A549 (cell line): ENCODE measurements at regions not wholly inside any gene's neighbourhood (a gene's known extent, or its start where the extent isn't known, plus 50 kb on each side); places are given as distances from the start of the nearest gene placed in this dataset.

ENCODE experiments used
- CBX8 ChIP-seq: fragments of 200-600 bp; sonication (generic); IDR thresholded peaks from 2 replicates; pipeline ENCODE4 v1.6.1; 2016
- CHD4 ChIP-seq: fragments of 200-600 bp; sonication (generic); IDR thresholded peaks from 2 replicates; pipeline ENCODE4 v1.6.1; 2016; ENCODE audit warnings: antibody characterized with exemption, mild to moderate bottlenecking, borderline replicate concordance
- JUNB ChIP-seq: fragments of >200 bp; sonication (Bioruptor Twin); formaldehyde crosslinking; IDR thresholded peaks from 2 replicates; pipeline ENCODE4 v1.6.1; 2016
- MYC ChIP-seq: IDR thresholded peaks from 2 replicates; pipeline ENCODE4 v1.6.1; 2012; ENCODE audit warnings: mild to moderate bottlenecking, inconsistent platforms, low read length, improper control_type of control experiment, borderline replicate concordance
- PHF8 ChIP-seq: fragments of 200-600 bp; sonication (generic); IDR thresholded peaks from 2 replicates; pipeline ENCODE4 v1.6.1; 2016; ENCODE audit warnings: low read depth, mild to moderate bottlenecking, antibody characterized with exemption, moderate library complexity, borderline replicate concordance
- POLR2A ChIP-seq: IDR thresholded peaks from 2 replicates; pipeline ENCODE4 v1.6.1; 2012; ENCODE audit warnings: mild to moderate bottlenecking, low read length
- RCOR1 ChIP-seq: fragments of 150-350 bp; IDR thresholded peaks from 2 replicates; pipeline ENCODE4 v1.6.1; 2014; ENCODE audit warnings: antibody characterized with exemption, low read length, low read depth
- SREBF2 ChIP-seq: fragments of 450-650 bp; IDR thresholded peaks from 2 replicates; pipeline ENCODE4 v1.6.1; 2014; ENCODE audit warnings: mild to moderate bottlenecking, moderate library complexity
- ZC3H11A ChIP-seq: fragments of 450-650 bp; IDR thresholded peaks from 2 replicates; pipeline ENCODE4 v1.6.1; 2014; ENCODE audit warnings: antibody characterized with exemption, mild to moderate bottlenecking
- TF ChIP-seq, protein P1 (sequence below): fragments of >200 bp; sonication (Bioruptor Twin); formaldehyde crosslinking; IDR thresholded peaks from 3 replicates; pipeline ENCODE4 v1.5.1; 2016
- TF ChIP-seq, protein P2 (sequence below): fragments of 250-450 bp; sonication (Bioruptor Pico); IDR thresholded peaks from 2 replicates; pipeline ENCODE4 v1.5.0; 2021; ENCODE audit warnings: mild to moderate bottlenecking, moderate library complexity, borderline replicate concordance
- TF ChIP-seq, protein P3 (sequence below): fragments of 200-600 bp; sonication (generic); IDR thresholded peaks from 2 replicates; pipeline ENCODE4 v1.6.1; 2016; ENCODE audit warnings: antibody characterized with exemption, mild to moderate bottlenecking, moderate library complexity

DNA sequence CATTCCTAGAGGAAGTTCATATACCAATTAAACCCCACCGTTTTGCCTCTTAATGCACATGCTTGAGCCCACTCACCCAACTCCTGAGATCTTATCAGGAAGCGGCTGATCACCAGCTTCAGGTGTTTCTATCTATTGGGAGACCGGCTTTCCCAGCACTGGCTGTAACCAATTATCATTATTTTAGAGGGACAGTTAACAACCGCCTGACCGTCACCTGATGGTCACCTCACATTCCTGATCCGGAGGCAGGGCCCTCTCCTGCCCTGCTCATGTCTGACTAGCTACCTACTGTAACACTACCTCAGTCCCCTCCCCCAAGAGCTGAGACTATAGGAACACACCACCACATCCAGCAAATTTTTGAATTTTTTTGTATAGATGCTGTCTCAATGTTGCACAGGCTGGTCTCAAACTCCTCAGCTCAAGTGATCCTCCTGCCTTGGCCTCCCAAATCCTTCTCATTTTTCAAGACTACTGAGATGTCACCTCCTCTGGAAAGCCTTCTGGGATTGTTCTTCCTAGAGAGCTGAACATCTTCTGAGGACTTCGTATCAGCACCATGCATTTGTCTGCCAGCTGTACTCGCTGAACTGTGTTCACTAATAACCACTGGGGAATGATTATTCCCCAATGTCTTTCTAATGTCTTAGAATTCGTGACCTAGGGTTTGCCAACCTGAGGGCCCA, 84.8 kb downstream of the LSM3 start:
- TF ChIP-seq, protein P1, sequence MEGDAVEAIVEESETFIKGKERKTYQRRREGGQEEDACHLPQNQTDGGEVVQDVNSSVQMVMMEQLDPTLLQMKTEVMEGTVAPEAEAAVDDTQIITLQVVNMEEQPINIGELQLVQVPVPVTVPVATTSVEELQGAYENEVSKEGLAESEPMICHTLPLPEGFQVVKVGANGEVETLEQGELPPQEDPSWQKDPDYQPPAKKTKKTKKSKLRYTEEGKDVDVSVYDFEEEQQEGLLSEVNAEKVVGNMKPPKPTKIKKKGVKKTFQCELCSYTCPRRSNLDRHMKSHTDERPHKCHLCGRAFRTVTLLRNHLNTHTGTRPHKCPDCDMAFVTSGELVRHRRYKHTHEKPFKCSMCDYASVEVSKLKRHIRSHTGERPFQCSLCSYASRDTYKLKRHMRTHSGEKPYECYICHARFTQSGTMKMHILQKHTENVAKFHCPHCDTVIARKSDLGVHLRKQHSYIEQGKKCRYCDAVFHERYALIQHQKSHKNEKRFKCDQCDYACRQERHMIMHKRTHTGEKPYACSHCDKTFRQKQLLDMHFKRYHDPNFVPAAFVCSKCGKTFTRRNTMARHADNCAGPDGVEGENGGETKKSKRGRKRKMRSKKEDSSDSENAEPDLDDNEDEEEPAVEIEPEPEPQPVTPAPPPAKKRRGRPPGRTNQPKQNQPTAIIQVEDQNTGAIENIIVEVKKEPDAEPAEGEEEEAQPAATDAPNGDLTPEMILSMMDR = no peak
- TF ChIP-seq POLR2A (no peak), MYC (no peak), ZC3H11A (no peak), RCOR1 (no peak), CBX8 (no peak), SREBF2 (no peak), CHD4 (no peak), PHF8 (no peak), JUNB (no peak)
- TF ChIP-seq, protein P2, sequence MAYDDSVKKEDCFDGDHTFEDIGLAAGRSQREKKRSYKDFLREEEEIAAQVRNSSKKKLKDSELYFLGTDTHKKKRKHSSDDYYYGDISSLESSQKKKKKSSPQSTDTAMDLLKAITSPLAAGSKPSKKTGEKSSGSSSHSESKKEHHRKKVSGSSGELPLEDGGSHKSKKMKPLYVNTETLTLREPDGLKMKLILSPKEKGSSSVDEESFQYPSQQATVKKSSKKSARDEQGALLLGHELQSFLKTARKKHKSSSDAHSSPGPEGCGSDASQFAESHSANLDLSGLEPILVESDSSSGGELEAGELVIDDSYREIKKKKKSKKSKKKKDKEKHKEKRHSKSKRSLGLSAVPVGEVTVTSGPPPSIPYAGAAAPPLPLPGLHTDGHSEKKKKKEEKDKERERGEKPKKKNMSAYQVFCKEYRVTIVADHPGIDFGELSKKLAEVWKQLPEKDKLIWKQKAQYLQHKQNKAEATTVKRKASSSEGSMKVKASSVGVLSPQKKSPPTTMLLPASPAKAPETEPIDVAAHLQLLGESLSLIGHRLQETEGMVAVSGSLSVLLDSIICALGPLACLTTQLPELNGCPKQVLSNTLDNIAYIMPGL (CRISPR knock-in tag) = no peak
- TF ChIP-seq, protein P3, sequence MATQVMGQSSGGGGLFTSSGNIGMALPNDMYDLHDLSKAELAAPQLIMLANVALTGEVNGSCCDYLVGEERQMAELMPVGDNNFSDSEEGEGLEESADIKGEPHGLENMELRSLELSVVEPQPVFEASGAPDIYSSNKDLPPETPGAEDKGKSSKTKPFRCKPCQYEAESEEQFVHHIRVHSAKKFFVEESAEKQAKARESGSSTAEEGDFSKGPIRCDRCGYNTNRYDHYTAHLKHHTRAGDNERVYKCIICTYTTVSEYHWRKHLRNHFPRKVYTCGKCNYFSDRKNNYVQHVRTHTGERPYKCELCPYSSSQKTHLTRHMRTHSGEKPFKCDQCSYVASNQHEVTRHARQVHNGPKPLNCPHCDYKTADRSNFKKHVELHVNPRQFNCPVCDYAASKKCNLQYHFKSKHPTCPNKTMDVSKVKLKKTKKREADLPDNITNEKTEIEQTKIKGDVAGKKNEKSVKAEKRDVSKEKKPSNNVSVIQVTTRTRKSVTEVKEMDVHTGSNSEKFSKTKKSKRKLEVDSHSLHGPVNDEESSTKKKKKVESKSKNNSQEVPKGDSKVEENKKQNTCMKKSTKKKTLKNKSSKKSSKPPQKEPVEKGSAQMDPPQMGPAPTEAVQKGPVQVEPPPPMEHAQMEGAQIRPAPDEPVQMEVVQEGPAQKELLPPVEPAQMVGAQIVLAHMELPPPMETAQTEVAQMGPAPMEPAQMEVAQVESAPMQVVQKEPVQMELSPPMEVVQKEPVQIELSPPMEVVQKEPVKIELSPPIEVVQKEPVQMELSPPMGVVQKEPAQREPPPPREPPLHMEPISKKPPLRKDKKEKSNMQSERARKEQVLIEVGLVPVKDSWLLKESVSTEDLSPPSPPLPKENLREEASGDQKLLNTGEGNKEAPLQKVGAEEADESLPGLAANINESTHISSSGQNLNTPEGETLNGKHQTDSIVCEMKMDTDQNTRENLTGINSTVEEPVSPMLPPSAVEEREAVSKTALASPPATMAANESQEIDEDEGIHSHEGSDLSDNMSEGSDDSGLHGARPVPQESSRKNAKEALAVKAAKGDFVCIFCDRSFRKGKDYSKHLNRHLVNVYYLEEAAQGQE = no peak
